Upper lobe of left lung (tissue), 6 donors: ENCODE measurements at regions not wholly inside any gene's neighbourhood (a gene's known extent, or its start where the extent isn't known, plus 50 kb on each side); places are given as distances from the start of the nearest gene placed in this dataset.
"Not testable (repeated sequence)": the region's sequence is repeated elsewhere in the genome, so short reads cannot be mapped to it uniquely, and the experiment has no call there.

ENCODE experiments used
- ATAC-seq, 2 donors: fragments of 200-7000 bp; cut with Tn5 transposase; one replicate each; pipeline ENCODE4 v1.9.1; 2022; ENCODE audit warnings: mild to moderate bottlenecking in 2 of 2, moderate library complexity in 2 of 2; ENCODE audit not compliant: low FRiP score in 2 of 2
- DNase-seq, 2 donors: peaks; one replicate each; pipeline ENCODE4 v3.0.0-alpha.2; 2019 to 2020
- H3K27ac ChIP-seq, 4 donors: fragments of 200-600 bp; sonication (generic); one replicate each; pipeline ENCODE4 v1.5.1; 2016 to 2019
- H3K27me3 ChIP-seq, 4 donors: fragments of 200-600 bp; sonication (generic); one replicate each; pipeline ENCODE4 v1.5.1; 2017 to 2019
- H3K36me3 ChIP-seq, 4 donors: fragments of 200-600 bp; sonication (generic); one replicate each; pipeline ENCODE4 v1.5.1; 2016 to 2019
- H3K4me1 ChIP-seq, 4 donors: fragments of 200-600 bp; sonication (generic); one replicate each; pipeline ENCODE4 v1.5.1; 2018 to 2019
- H3K4me3 ChIP-seq, 4 donors: fragments of 200-600 bp; sonication (generic); one replicate each; pipeline ENCODE4 v1.5.1; 2017 to 2019; ENCODE audit warnings: mild to moderate bottlenecking in 2 of 4, moderate library complexity in 1 of 4
- H3K9me3 ChIP-seq, 4 donors: fragments of 200-600 bp; sonication (generic); one replicate each; pipeline ENCODE4 v1.5.1; 2018 to 2019
- CTCF ChIP-seq, 6 experiments: fragments of 450-650 bp in 4 of 6; fragments of 200-600 bp in 2 of 6; sonication (generic) in 2 of 6; IDR thresholded peaks; one replicate each; pipeline ENCODE4 v1.5.1; 2016 to 2019; ENCODE audit warnings: antibody characterized with exemption in 6 of 6
- EP300 ChIP-seq, 4 donors: sonication (generic); formaldehyde crosslinking; IDR thresholded peaks; one replicate each; pipeline ENCODE4 v1.5.1; 2017; ENCODE audit warnings: antibody characterized with exemption in 4 of 4, control low read depth in 2 of 4
- POLR2A ChIP-seq, 4 donors: fragments of 450-650 bp; IDR thresholded peaks; one replicate each; pipeline ENCODE4 v1.5.1; 2016 to 2017; ENCODE audit warnings: antibody characterized with exemption in 4 of 4, mild to moderate bottlenecking in 2 of 4
- POLR2AphosphoS5 ChIP-seq, 2 donors: sonication (generic); formaldehyde crosslinking; IDR thresholded peaks; one replicate each; pipeline ENCODE4 v1.5.1; 2017; ENCODE audit warnings: antibody characterized with exemption in 2 of 2
- WGBS, 2 donors: methylation state at CpG; one replicate each; pipeline ENCODE4 v1.1.5; 2017 to 2018; 5-methylcytosine and 5-hydroxymethylcytosine counted together
- donor health status: DM: no; HTN: no; CAD: no; lungs with moderate emphysema.
- donor health status: DM: no; HTN: yes; CAD: no; lungs with severe emphysema.

GRCh38 chr5:89823046-89823445, 586.5 kb downstream of the CETN3 start:
- 82 to 90% methylated on average over 2 of the region's 2 CpGs for WGBS, 2 donors
- no peaks in the 10 kb centered on the region for H3K4me1 ChIP-seq
- H3K27me3 ChIP-seq, result no peaks in the 10 kb centered on the region
- TF ChIP-seq POLR2AphosphoS5 (IDR thresholded peaks at IDR 0.05), result no peak
- TF ChIP-seq EP300 (IDR thresholded peaks at IDR 0.05), result no peak
- TF ChIP-seq POLR2A (IDR thresholded peaks at IDR 0.05), result no peak
- no peak for TF ChIP-seq CTCF (IDR thresholded peaks at IDR 0.05)
- ATAC-seq (no peak), DNase-seq (no peak)
- H3K27ac ChIP-seq, result no peak overlapping the region
- no peak overlapping the region for H3K4me3 ChIP-seq
- no peaks in the 10 kb centered on the region for H3K9me3 ChIP-seq
- no peaks in the 10 kb centered on the region for H3K36me3 ChIP-seq

- Histone ChIP-seq H3K9me3 (no peaks in the 10 kb centered on the region), H3K4me3 (no peak overlapping the region), H3K36me3 (no peaks in the 10 kb centered on the region), H3K27me3 (no peaks in the 10 kb centered on the region), H3K27ac (no peak overlapping the region), H3K4me1 (no peaks in the 10 kb centered on the region)
- ATAC-seq, result no peak
- no peak for TF ChIP-seq CTCF (IDR thresholded peaks at IDR 0.05)
- no peak for TF ChIP-seq POLR2A (IDR thresholded peaks at IDR 0.05)
- no peak for TF ChIP-seq EP300 (IDR thresholded peaks at IDR 0.05)
- TF ChIP-seq POLR2AphosphoS5 (IDR thresholded peaks at IDR 0.05), result no peak
- whole genome bisulfite sequencing, 2 donors, result 47 to 63% methylated on average over 4 of the region's 4 CpGs
- DNase-seq, result no peak
These were observed 591.7 kb downstream of the CETN3 start for GRCh38 chr5:89817841-89818240.

- DNase-seq (no peak), ATAC-seq (no peak)
- no peak overlapping the region for H3K27ac ChIP-seq
- no peak for TF ChIP-seq POLR2A (IDR thresholded peaks at IDR 0.05)
- TF ChIP-seq POLR2AphosphoS5 (IDR thresholded peaks at IDR 0.05), result no peak
- TF ChIP-seq CTCF (IDR thresholded peaks at IDR 0.05), result no peak
- TF ChIP-seq EP300 (IDR thresholded peaks at IDR 0.05), result no peak
- no peaks in the 10 kb centered on the region for H3K9me3 ChIP-seq
- H3K36me3 ChIP-seq, result no peaks in the 10 kb centered on the region
- H3K4me1 ChIP-seq, result no peaks in the 10 kb centered on the region
- no peak overlapping the region for H3K4me3 ChIP-seq
- 93 to 95% methylated on average over 2 of the region's 2 CpGs for WGBS, 2 donors
- no peaks in the 10 kb centered on the region for H3K27me3 ChIP-seq
These were observed 593.5 kb downstream of the CETN3 start for GRCh38 chr5:89816038-89816437.

GRCh38 chr5:89800735-89801134, 608.8 kb downstream of the CETN3 start:
- 87 to 89% methylated on average over 2 to 5 of the region's 5 CpGs for WGBS, 2 donors
- not testable (repeated sequence) for DNase-seq, H3K4me3 ChIP-seq

GRCh38 chr5:89794504-89794903, 615.1 kb downstream of the CETN3 start:
- not testable (repeated sequence) for H3K36me3 ChIP-seq, H3K27ac ChIP-seq, H3K4me3 ChIP-seq, H3K27me3 ChIP-seq, ATAC-seq, H3K4me1 ChIP-seq, H3K9me3 ChIP-seq, DNase-seq
- 94 to 99% methylated on average over 6 of the region's 6 CpGs for WGBS, 2 donors

More at GRCh38 chr5:89800735-89801134, 608.8 kb downstream of the CETN3 start:
- not testable (repeated sequence) for H3K36me3 ChIP-seq, H3K27ac ChIP-seq, H3K27me3 ChIP-seq, H3K4me1 ChIP-seq, H3K9me3 ChIP-seq, ATAC-seq

GRCh38 chr5:89779734-89780133, 629.8 kb downstream of the CETN3 start:
- H3K27me3 ChIP-seq, H3K27ac ChIP-seq, H3K36me3 ChIP-seq, ATAC-seq, H3K4me1 ChIP-seq, DNase-seq, H3K4me3 ChIP-seq: not testable (repeated sequence)
- peaks cover 0 to 21% (median 11%) of the 10 kb centered on the region in 4 donors for H3K9me3 ChIP-seq
